H7 (cell line): ENCODE measurements at regions not wholly inside any gene's neighbourhood (a gene's known extent, or its start where the extent isn't known, plus 50 kb on each side); places are given as distances from the start of the nearest gene placed in this dataset.

Experiments used
- DNase-seq: peaks from one replicate; pipeline ENCODE4 v3.0.0; 2012
- H3K27me3 ChIP-seq: 2 replicates; pipeline ENCODE4 v1.6.0; 2011; ENCODE audit warnings: mild to moderate bottlenecking, low read length; ENCODE audit not compliant: control insufficient read depth, insufficient read depth
- H3K36me3 ChIP-seq: replicated peaks from 2 replicates; pipeline ENCODE4 v1.5.1; 2011; ENCODE audit warnings: low read length; ENCODE audit not compliant: control insufficient read depth, insufficient read depth
- H3K4me3 ChIP-seq: 2 replicates; pipeline ENCODE4 v1.5.1; 2011; ENCODE audit warnings: low read depth, mild to moderate bottlenecking, control low read depth, low read length, moderate library complexity; ENCODE audit not compliant: insufficient read depth

- H3K4me3 ChIP-seq = no peak overlapping the region
- DNase-seq = no peak
- no peaks in the 10 kb centered on the region for H3K36me3 ChIP-seq
- no peaks in the 10 kb centered on the region for H3K27me3 ChIP-seq
Measured at GRCh38 chr18:10274301-10274700, 180.1 kb upstream of the APCDD1 start.

GRCh38 chr18:10275486-10275885 lies 178.9 kb upstream of the APCDD1 start:
- no peak for DNase-seq
- no peak overlapping the region for H3K4me3 ChIP-seq
- H3K36me3 ChIP-seq = no peaks in the 10 kb centered on the region
- H3K27me3 ChIP-seq = no peaks in the 10 kb centered on the region

- H3K4me3 ChIP-seq = no peak overlapping the region
- no peaks in the 10 kb centered on the region for H3K36me3 ChIP-seq
- DNase-seq = no peak
- H3K27me3 ChIP-seq = no peaks in the 10 kb centered on the region
Measured at GRCh38 chr18:10278265-10278664, 176.2 kb upstream of the APCDD1 start.

- H3K36me3 ChIP-seq = no peaks in the 10 kb centered on the region
- H3K4me3 ChIP-seq = no peak overlapping the region
- DNase-seq = no peak
- no peaks in the 10 kb centered on the region for H3K27me3 ChIP-seq
Measured at GRCh38 chr18:10279471-10279870, 175.0 kb upstream of the APCDD1 start.

GRCh38 chr18:10279905-10280644 lies 174.4 kb upstream of the APCDD1 start:
- no peaks in the 10 kb centered on the region for H3K36me3 ChIP-seq
- H3K27me3 ChIP-seq = no peaks in the 10 kb centered on the region
- no peak overlapping the region for H3K4me3 ChIP-seq
- DNase-seq = no peak

- Histone ChIP-seq H3K27me3 (no peaks in the 10 kb centered on the region), H3K4me3 (no peak overlapping the region), H3K36me3 (no peaks in the 10 kb centered on the region)
- no peak for DNase-seq
Measured at GRCh38 chr18:10284540-10285282, 169.7 kb upstream of the APCDD1 start.

- DNase-seq = no peak
- H3K36me3 ChIP-seq = no peaks in the 10 kb centered on the region
- H3K4me3 ChIP-seq = no peak overlapping the region
- H3K27me3 ChIP-seq = no peaks in the 10 kb centered on the region
Measured at GRCh38 chr18:10285283-10285640, 169.2 kb upstream of the APCDD1 start.

GRCh38 chr18:10286580-10287150 lies 167.8 kb upstream of the APCDD1 start:
- no peaks in the 10 kb centered on the region for H3K27me3 ChIP-seq
- no peak overlapping the region for H3K4me3 ChIP-seq
- no peaks in the 10 kb centered on the region for H3K36me3 ChIP-seq
- DNase-seq = no peak

- Histone ChIP-seq H3K4me3 (no peak overlapping the region), H3K36me3 (no peaks in the 10 kb centered on the region), H3K27me3 (no peaks in the 10 kb centered on the region)
- no peak for DNase-seq
Measured at GRCh38 chr18:10289251-10289650, 165.2 kb upstream of the APCDD1 start.

- Histone ChIP-seq H3K36me3 (no peaks in the 10 kb centered on the region), H3K27me3 (no peaks in the 10 kb centered on the region), H3K4me3 (no peak overlapping the region)
- DNase-seq = no peak
Measured at GRCh38 chr18:10289951-10290637, 164.3 kb upstream of the APCDD1 start.

- DNase-seq = no peak
- Histone ChIP-seq H3K27me3 (no peaks in the 10 kb centered on the region), H3K4me3 (no peak overlapping the region), H3K36me3 (no peaks in the 10 kb centered on the region)
Measured at GRCh38 chr18:10290638-10291235, 163.7 kb upstream of the APCDD1 start.

- no peak overlapping the region for H3K4me3 ChIP-seq
- no peaks in the 10 kb centered on the region for H3K27me3 ChIP-seq
- H3K36me3 ChIP-seq = no peaks in the 10 kb centered on the region
- no peak for DNase-seq
Measured at GRCh38 chr18:10291568-10291981, 162.9 kb upstream of the APCDD1 start.

- Histone ChIP-seq H3K36me3 (no peaks in the 10 kb centered on the region), H3K27me3 (no peaks in the 10 kb centered on the region), H3K4me3 (no peak overlapping the region)
- DNase-seq = no peak
Measured at GRCh38 chr18:10293966-10294365, 160.5 kb upstream of the APCDD1 start.

- no peak overlapping the region for H3K4me3 ChIP-seq
- no peaks in the 10 kb centered on the region for H3K36me3 ChIP-seq
- DNase-seq = no peak
- no peaks in the 10 kb centered on the region for H3K27me3 ChIP-seq
Measured at GRCh38 chr18:10295751-10296150, 158.7 kb upstream of the APCDD1 start.
